HG03460 (cell line): ENCODE measurements at regions not wholly inside any gene's neighbourhood (a gene's known extent, or its start where the extent isn't known, plus 50 kb on each side); places are given as distances from the start of the nearest gene placed in this dataset.
"Not testable (repeated sequence)": the region's sequence is repeated elsewhere in the genome, so short reads cannot be mapped to it uniquely, and the experiment has no call there.

Experiments used
- ATAC-seq: cut with Tn5 transposase; IDR thresholded peaks from one replicate; pipeline ENCODE4 v1.9.1; 2021; ENCODE audit not compliant: unreplicated experiment

- not testable (repeated sequence) for ATAC-seq
These were observed 201.7 kb downstream of the LAT start for GRCh38 chr16:29186306-29187220.

- not testable (repeated sequence) for ATAC-seq
These were observed 201.0 kb downstream of the LAT start for GRCh38 chr16:29185872-29186271.

- ATAC-seq = not testable (repeated sequence)
These were observed 200.0 kb downstream of the LAT start for GRCh38 chr16:29184738-29185438.

- not testable (repeated sequence) for ATAC-seq
These were observed 198.4 kb downstream of the LAT start for GRCh38 chr16:29182940-29183868.

GRCh38 chr16:29182501-29182900 lies 197.6 kb downstream of the LAT start:
- ATAC-seq = no peak

GRCh38 chr16:29181921-29182411 lies 197.1 kb downstream of the LAT start:
- ATAC-seq = not testable (repeated sequence)

GRCh38 chr16:29181254-29181780 lies 196.5 kb downstream of the LAT start:
- not testable (repeated sequence) for ATAC-seq

GRCh38 chr16:29180206-29180600 lies 195.4 kb downstream of the LAT start:
- not testable (repeated sequence) for ATAC-seq

GRCh38 chr16:29179401-29180205 lies 194.8 kb downstream of the LAT start:
- not testable (repeated sequence) for ATAC-seq

- not testable (repeated sequence) for ATAC-seq
These were observed 193.3 kb downstream of the LAT start for GRCh38 chr16:29177888-29178726.

GRCh38 chr16:29177203-29177887 lies 192.5 kb downstream of the LAT start:
- not testable (repeated sequence) for ATAC-seq

- not testable (repeated sequence) for ATAC-seq
These were observed 192.0 kb downstream of the LAT start for GRCh38 chr16:29176822-29177202.

GRCh38 chr16:29176154-29176470 lies 191.3 kb downstream of the LAT start:
- ATAC-seq = not testable (repeated sequence)

GRCh38 chr16:29175411-29176153 lies 190.7 kb downstream of the LAT start:
- not testable (repeated sequence) for ATAC-seq

GRCh38 chr16:29173371-29174305 lies 188.8 kb downstream of the LAT start:
- ATAC-seq = not testable (repeated sequence)

GRCh38 chr16:29172098-29172724 lies 187.4 kb downstream of the LAT start:
- not testable (repeated sequence) for ATAC-seq
